ENCODE measurements at regions not wholly inside any gene's neighbourhood (a gene's known extent, or its start where the extent isn't known, plus 50 kb on each side); places are given as distances from the start of the nearest gene placed in this dataset.

- TF ChIP-seq CTCF (IDR thresholded peaks at IDR 0.05; ENCODE audit: borderline replicate concordance, extremely low read depth, low read length, poor library complexity, severe bottlenecking) = no peak
- TF ChIP-seq EZH2 (IDR thresholded peaks at IDR 0.05; ENCODE audit: borderline replicate concordance, low read depth, low read length, severe bottlenecking) = no peak
These were observed 126.0 kb downstream of the BTG1 start for GRCh38 chr12:92019491-92020277.
